MM.1S (cell line): ENCODE measurements at regions not wholly inside any gene's neighbourhood (a gene's known extent, or its start where the extent isn't known, plus 50 kb on each side); places are given as distances from the start of the nearest gene placed in this dataset.

Source experiments
- EZH2phosphoT487 ChIP-seq: fragments of 300-600 bp; sonication (generic); IDR thresholded peaks from 2 replicates; pipeline ENCODE4 v1.6.1; 2018; ENCODE audit warnings: antibody characterized with exemption, low read length
- TF ChIP-seq, protein P1 (sequence below): fragments of 300-600 bp; sonication (generic); IDR thresholded peaks from 2 replicates; pipeline ENCODE4 v1.5.1; 2016; ENCODE audit warnings: antibody characterized with exemption, low read length, mixed read lengths

- TF ChIP-seq, protein P1, sequence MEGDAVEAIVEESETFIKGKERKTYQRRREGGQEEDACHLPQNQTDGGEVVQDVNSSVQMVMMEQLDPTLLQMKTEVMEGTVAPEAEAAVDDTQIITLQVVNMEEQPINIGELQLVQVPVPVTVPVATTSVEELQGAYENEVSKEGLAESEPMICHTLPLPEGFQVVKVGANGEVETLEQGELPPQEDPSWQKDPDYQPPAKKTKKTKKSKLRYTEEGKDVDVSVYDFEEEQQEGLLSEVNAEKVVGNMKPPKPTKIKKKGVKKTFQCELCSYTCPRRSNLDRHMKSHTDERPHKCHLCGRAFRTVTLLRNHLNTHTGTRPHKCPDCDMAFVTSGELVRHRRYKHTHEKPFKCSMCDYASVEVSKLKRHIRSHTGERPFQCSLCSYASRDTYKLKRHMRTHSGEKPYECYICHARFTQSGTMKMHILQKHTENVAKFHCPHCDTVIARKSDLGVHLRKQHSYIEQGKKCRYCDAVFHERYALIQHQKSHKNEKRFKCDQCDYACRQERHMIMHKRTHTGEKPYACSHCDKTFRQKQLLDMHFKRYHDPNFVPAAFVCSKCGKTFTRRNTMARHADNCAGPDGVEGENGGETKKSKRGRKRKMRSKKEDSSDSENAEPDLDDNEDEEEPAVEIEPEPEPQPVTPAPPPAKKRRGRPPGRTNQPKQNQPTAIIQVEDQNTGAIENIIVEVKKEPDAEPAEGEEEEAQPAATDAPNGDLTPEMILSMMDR: no peak
- TF ChIP-seq EZH2phosphoT487: no peak
These were observed 124.3 kb upstream of the EGLN3 start for GRCh38 chr14:34075042-34075744.
